ENCODE measurements at regions not wholly inside any gene's neighbourhood (a gene's known extent, or its start where the extent isn't known, plus 50 kb on each side); places are given as distances from the start of the nearest gene placed in this dataset.
"Not testable (repeated sequence)": the region's sequence is repeated elsewhere in the genome, so short reads cannot be mapped to it uniquely, and the experiment has no call there.

GRCh38 chr7:66450814-66451213 lies 177.9 kb upstream of the KCTD7 start:
- not testable (repeated sequence) for TF ChIP-seq CTCF (conservative IDR thresholded peaks at IDR 0.05); ZFX (IDR thresholded peaks at IDR 0.05)

Data from C4-2B (cell line).